M059J (cell line): ENCODE measurements at regions not wholly inside any gene's neighbourhood (a gene's known extent, or its start where the extent isn't known, plus 50 kb on each side); places are given as distances from the start of the nearest gene placed in this dataset.

Experiments used
- DNase-seq: peaks from one replicate; pipeline ENCODE4 v3.0.0-alpha.2; 2012; ENCODE audit warnings: low read depth

- DNase-seq, result no peak
These were observed 59.4 kb upstream of the SPRY2 start for GRCh38 chr13:80400164-80400864.

- DNase-seq, result peak; percentile 11
These were observed 58.6 kb upstream of the SPRY2 start for GRCh38 chr13:80399340-80400163.
